Body of pancreas (tissue), 4 donors: ENCODE measurements at regions not wholly inside any gene's neighbourhood (a gene's known extent, or its start where the extent isn't known, plus 50 kb on each side); places are given as distances from the start of the nearest gene placed in this dataset.

Experiments used
- ATAC-seq: fragments of 150-250 bp; one replicate; pipeline ENCODE4 v1.9.1; 2016
- DNase-seq, 4 donors: peaks; one replicate each; pipeline ENCODE4 v3.0.0-alpha.2; 2019
- H3K27ac ChIP-seq, 4 donors: fragments of 200-600 bp; sonication (generic); 1 replicate in 3 of 4; 2 replicates in 1 of 4; pipeline versions ENCODE4 v1.5.1 to v1.6.1; 2016 to 2019; ENCODE audit warnings: mild to moderate bottlenecking in 1 of 4, mixed read lengths in 1 of 4, moderate library complexity in 1 of 4
- H3K27me3 ChIP-seq, 2 donors: fragments of 200-600 bp; sonication (generic); one replicate each; pipeline ENCODE4 v1.6.0; 2016; ENCODE audit warnings: mild to moderate bottlenecking in 1 of 2
- H3K36me3 ChIP-seq, 2 donors: fragments of 200-600 bp; sonication (generic); replicated peaks in 1 of 2; 2 replicates each; pipeline ENCODE4 v1.5.1; 2016; ENCODE audit warnings: low read depth in 2 of 2; ENCODE audit not compliant: insufficient read depth in 1 of 2
- H3K4me1 ChIP-seq: fragments of 200-600 bp; sonication (generic); one replicate; pipeline ENCODE4 v1.6.0; 2016
- H3K4me3 ChIP-seq, 2 donors: fragments of 200-600 bp; sonication (generic); 1 replicate in 1 of 2; 2 replicates in 1 of 2; pipeline ENCODE4 v1.5.1; 2016 to 2019
- H3K9me3 ChIP-seq, 3 donors: fragments of 200-600 bp; sonication (generic); 1 replicate in 2 of 3; 2 replicates in 1 of 3; pipeline ENCODE4 v1.5.1; 2016
- CTCF ChIP-seq, 7 experiments: fragments of 450-650 bp in 4 of 7; fragments of 200-600 bp in 3 of 7; sonication (generic) in 3 of 7; IDR thresholded peaks; one replicate each; pipeline ENCODE4 v1.5.1; 2016 to 2019; ENCODE audit warnings: antibody characterized with exemption in 7 of 7
- POLR2A ChIP-seq, 3 donors: fragments of 450-650 bp; IDR thresholded peaks; one replicate each; pipeline ENCODE4 v1.6.1; 2016; ENCODE audit warnings: antibody characterized with exemption in 3 of 3, mild to moderate bottlenecking in 2 of 3
- WGBS, 2 donors: methylation state at CpG; one replicate each; pipeline ENCODE4 v1.1.5; 2017; 5-methylcytosine and 5-hydroxymethylcytosine counted together
- intact Hi-C: fragments of 100-400 bp; cut with DNase I; formaldehyde crosslinking; loops from one replicate; pipeline ENCODE4 v1.15.1; 2023

GRCh38 chr4:10175626-10176025, 59.0 kb upstream of the WDR1 start:
- no peaks in the 10 kb centered on the region for H3K27me3 ChIP-seq
- intact Hi-C loops, result no loop called here
- H3K27ac ChIP-seq, result no peak overlapping the region
- no peaks in the 10 kb centered on the region for H3K36me3 ChIP-seq
- peaks cover 17% of the 10 kb centered on the region for H3K4me1 ChIP-seq
- TF ChIP-seq CTCF (IDR thresholded peaks at IDR 0.05) (no peak), POLR2A (IDR thresholded peaks at IDR 0.05) (no peak)
- 74 to 89% methylated on average over 7 of the region's 7 CpGs for WGBS, 2 donors
- no peaks in the 10 kb centered on the region for H3K9me3 ChIP-seq
- no peak for DNase-seq
- H3K4me3 ChIP-seq, result no peak overlapping the region
- ATAC-seq, result no peak

GRCh38 chr4:10173754-10174749, 57.5 kb upstream of the WDR1 start:
- intact Hi-C loops, result no loop called here
- Histone ChIP-seq H3K27me3 (no peaks in the 10 kb centered on the region), H3K27ac (no peak overlapping the region), H3K9me3 (no peaks in the 10 kb centered on the region), H3K4me1 (peaks cover 17% of the 10 kb centered on the region), H3K36me3 (no peaks in the 10 kb centered on the region), H3K4me3 (no peak overlapping the region)
- ATAC-seq (peak; percentile 70), DNase-seq (peak; percentile 70 to 88 (median 78))
- TF ChIP-seq CTCF (IDR thresholded peaks at IDR 0.05) (no peak), POLR2A (IDR thresholded peaks at IDR 0.05) (no peak)
- WGBS, 2 donors, result 38 to 42% methylated on average over 10 of the region's 10 CpGs

DNA sequence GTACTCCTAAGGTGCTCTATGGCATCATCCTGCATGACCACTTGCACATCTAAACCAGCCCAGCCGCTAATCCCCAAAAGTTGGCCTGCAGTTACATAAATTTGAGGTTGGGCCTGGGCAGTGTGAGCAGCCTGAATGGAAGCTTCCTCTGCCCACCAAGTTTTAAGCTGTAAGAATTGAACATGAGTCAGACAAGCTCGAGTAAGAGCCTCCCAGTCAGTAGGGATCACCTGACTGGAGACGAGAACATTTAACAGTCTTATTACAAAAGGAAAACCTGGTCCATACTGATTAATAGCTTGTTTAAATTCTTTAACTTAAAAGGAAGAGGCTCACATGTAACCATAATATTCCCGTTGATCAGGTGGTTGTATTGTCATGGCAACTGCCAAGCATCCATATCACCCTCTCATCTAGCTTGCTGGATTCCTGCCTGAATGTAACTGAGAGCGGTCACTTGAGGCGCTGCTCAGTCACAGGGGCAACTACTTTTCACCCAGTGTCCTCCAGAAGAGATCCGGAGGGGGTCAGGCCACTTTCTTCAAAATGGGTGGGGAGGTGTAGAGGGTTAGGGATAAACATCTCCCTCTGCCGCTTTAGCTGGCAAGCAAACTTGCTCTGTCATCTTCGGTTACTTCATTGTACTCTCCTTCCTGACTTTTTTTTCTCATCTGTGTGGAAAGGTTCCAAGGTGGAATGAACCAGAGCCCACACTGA, 56.6 kb upstream of the WDR1 start:
- peak in 2 of 4 donors; percentile 16 for DNase-seq
- Histone ChIP-seq H3K4me3 (no peak overlapping the region), H3K9me3 (no peaks in the 10 kb centered on the region), H3K27ac (no peak overlapping the region), H3K27me3 (no peaks in the 10 kb centered on the region), H3K36me3 (no peaks in the 10 kb centered on the region), H3K4me1 (peaks cover 17% of the 10 kb centered on the region)
- intact Hi-C loops, result no loop called here
- WGBS, 2 donors, result 45 to 60% methylated on average over 9 of the region's 9 CpGs
- ATAC-seq, result peak; percentile 36
- TF ChIP-seq POLR2A (IDR thresholded peaks at IDR 0.05) (no peak), CTCF (IDR thresholded peaks at IDR 0.05) (no peak)

DNA sequence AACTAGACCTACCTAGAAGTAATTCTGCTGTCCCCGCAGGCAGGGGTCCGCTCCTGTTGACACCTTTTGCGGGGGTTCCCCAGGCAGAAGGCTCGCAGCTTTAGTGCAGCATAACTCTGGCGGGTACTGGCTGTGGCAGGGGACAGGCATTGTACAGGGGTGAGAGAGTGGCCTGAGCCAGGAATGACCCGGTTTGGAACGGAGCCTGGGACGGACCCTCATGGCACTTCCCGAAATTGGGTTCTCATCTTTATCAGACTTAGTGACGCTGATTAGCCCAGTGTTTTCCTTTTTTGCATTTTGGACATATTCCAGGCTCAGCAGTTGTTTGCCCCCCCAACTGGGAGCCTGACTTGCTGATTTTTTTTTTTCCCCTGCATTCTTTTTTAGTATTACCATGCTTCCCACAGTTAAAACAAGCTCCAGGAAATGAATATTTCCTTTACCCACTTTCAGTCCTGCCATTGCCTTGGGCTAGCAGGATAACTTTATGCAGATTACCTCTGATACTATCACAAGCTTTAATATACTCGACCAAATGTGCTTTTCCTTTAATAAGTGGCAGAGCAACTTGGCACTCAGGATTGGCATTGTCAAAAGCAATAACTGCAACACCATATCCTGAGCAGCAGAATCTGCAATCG, 55.8 kb upstream of the WDR1 start:
- intact Hi-C loops, result no loop called here
- no peak for ATAC-seq
- DNase-seq, result no peak
- Histone ChIP-seq H3K4me1 (peaks cover 17% of the 10 kb centered on the region), H3K36me3 (no peaks in the 10 kb centered on the region), H3K27me3 (no peaks in the 10 kb centered on the region), H3K9me3 (no peaks in the 10 kb centered on the region), H3K4me3 (no peak overlapping the region), H3K27ac (no peak overlapping the region)
- WGBS, 2 donors, result 35 to 50% methylated on average over 12 of the region's 12 CpGs
- TF ChIP-seq CTCF (IDR thresholded peaks at IDR 0.05) (no peak), POLR2A (IDR thresholded peaks at IDR 0.05) (no peak)
